SK-N-SH (cell line): ENCODE measurements at regions not wholly inside any gene's neighbourhood (a gene's known extent, or its start where the extent isn't known, plus 50 kb on each side); places are given as distances from the start of the nearest gene placed in this dataset.

Experiments
- CTCF ChIA-PET: fragments of 300-600, 350-600 bp; formaldehyde crosslinking; extraction: SDS; loops from one replicate; lab custom pipeline; 2021; lab: Yijun Ruan, JAX
- POLR2A ChIA-PET: fragments of 350-600 bp; sonication (Branson Sonifier 250); formaldehyde crosslinking; extraction: SDS; loops from one replicate; lab custom pipeline; 2020; ENCODE audit warnings: antibody characterized with exemption, inconsistent platforms; lab: Yijun Ruan, JAX
- DNase-seq: peaks from one replicate; pipeline ENCODE4 v3.0.0; 2012
- H2AFZ ChIP-seq: fragments of 200-600 bp; sonication (generic); 2 replicates; pipeline ENCODE4 v1.8.1; 2016; ENCODE audit warnings: antibody characterized with exemption, mild to moderate bottlenecking, low read depth
- H3F3A ChIP-seq: fragments of 200-600 bp; sonication (generic); replicated peaks from 2 replicates; pipeline ENCODE3; 2016; ENCODE audit warnings: antibody characterized with exemption, mild to moderate bottlenecking; ENCODE audit not compliant: insufficient read depth
- H3K27ac ChIP-seq, 2 experiments: fragments of 200-500 bp in 1 of 2; fragments of 200-600 bp in 1 of 2; sonication (Bioruptor generic) in 1 of 2; sonication (generic), shearing (Covaris generic) in 1 of 2; 2 replicates each; pipeline versions ENCODE4 v1.5.1 to v1.6.1; 2014 to 2016; ENCODE audit warnings: low read depth in 2 of 2, inconsistent platforms in 1 of 2, low read length in 1 of 2, mild to moderate bottlenecking in 1 of 2, mixed read lengths in 1 of 2
- H3K27me3 ChIP-seq: fragments of 200-600 bp; sonication (generic), shearing (Covaris generic); 2 replicates; pipeline ENCODE4 v1.6.1; 2016; ENCODE audit warnings: mixed run types; ENCODE audit not compliant: insufficient read depth
- H3K36me3 ChIP-seq, 2 experiments: fragments of 200-500 bp in 1 of 2; fragments of 200-600 bp in 1 of 2; sonication (Bioruptor generic) in 1 of 2; sonication (generic) in 1 of 2; replicated peaks in 1 of 2; 2 replicates each; pipeline versions ENCODE3 to v1.5.1; 2014 to 2016; ENCODE audit warnings: low read length in 1 of 2, mild to moderate bottlenecking in 1 of 2; ENCODE audit not compliant: insufficient read depth in 2 of 2, control insufficient read depth in 1 of 2
- H3K4me1 ChIP-seq, 2 experiments: fragments of 200-500 bp in 1 of 2; fragments of 200-600 bp in 1 of 2; sonication (Bioruptor generic) in 1 of 2; sonication (generic), shearing (Covaris generic) in 1 of 2; 2 replicates each; pipeline versions ENCODE4 v1.5.1 to v1.6.1; 2014 to 2016; ENCODE audit warnings: low read depth in 1 of 2, low read length in 1 of 2, mixed run types in 1 of 2; ENCODE audit not compliant: insufficient read depth in 2 of 2, control insufficient read depth in 1 of 2
- H3K4me2 ChIP-seq: fragments of 200-600 bp; sonication (generic), shearing (Covaris generic); 2 replicates; pipeline ENCODE4 v1.6.1; 2017; ENCODE audit warnings: mixed run types
- H3K4me3 ChIP-seq, 2 experiments: fragments of 200-500 bp in 1 of 2; fragments of 200-600 bp in 1 of 2; sonication (Bioruptor generic) in 1 of 2; sonication (generic), shearing (Covaris generic) in 1 of 2; 2 replicates each; pipeline versions ENCODE4 v1.5.1 to v1.8.1; 2014 to 2016; ENCODE audit warnings: low read depth in 2 of 2, inconsistent platforms in 1 of 2, low read length in 1 of 2, mild to moderate bottlenecking in 1 of 2, mixed read lengths in 1 of 2, moderate library complexity in 1 of 2
- H3K79me2 ChIP-seq: fragments of 200-600 bp; sonication (generic); 2 replicates; pipeline ENCODE4 v1.8.1; 2017; ENCODE audit warnings: mild to moderate bottlenecking; ENCODE audit not compliant: insufficient read depth
- H3K9ac ChIP-seq: fragments of 200-600 bp; sonication (generic); 2 replicates; pipeline ENCODE4 v1.6.1; 2017; ENCODE audit warnings: mixed run types
- H3K9me2 ChIP-seq: fragments of 200-600 bp; sonication (generic); 2 replicates; pipeline ENCODE4 v1.6.1; 2017; ENCODE audit warnings: mixed run types
- H3K9me3 ChIP-seq: fragments of 200-600 bp; sonication (generic); 2 replicates; pipeline ENCODE4 v1.6.1; 2017; ENCODE audit warnings: mixed run types, mild to moderate bottlenecking, moderate library complexity
- H4K20me1 ChIP-seq: fragments of 200-600 bp; sonication (generic); 2 replicates; pipeline ENCODE4 v1.6.1; 2017; ENCODE audit warnings: mild to moderate bottlenecking, mixed run types; ENCODE audit not compliant: insufficient read depth
- ELF1 ChIP-seq: IDR thresholded peaks from 2 replicates; pipeline ENCODE4 v1.4.0; 2012
- FOXJ3 ChIP-seq: sonication (generic); formaldehyde crosslinking; IDR thresholded peaks from 2 replicates; pipeline ENCODE4 v1.5.1; 2020; ENCODE audit warnings: mild to moderate bottlenecking, missing genetic modification reagents
- FOXM1 ChIP-seq: IDR thresholded peaks from 2 replicates; pipeline ENCODE4 v1.4.0; 2012; ENCODE audit warnings: low read depth, mild to moderate bottlenecking
- MAX ChIP-seq: IDR thresholded peaks from 2 replicates; pipeline ENCODE4 v1.4.0; 2012; ENCODE audit warnings: low read depth
- MEF2A ChIP-seq: IDR thresholded peaks from 2 replicates; pipeline ENCODE4 v1.4.0; 2012; ENCODE audit warnings: low read depth, borderline replicate concordance
- MXI1 ChIP-seq: IDR thresholded peaks from 2 replicates; pipeline ENCODE4 v1.6.1; 2012; ENCODE audit warnings: mild to moderate bottlenecking, low read depth, low read length, improper control_type of control experiment
- NFIC ChIP-seq: IDR thresholded peaks from 2 replicates; pipeline ENCODE4 v1.4.0; 2012; ENCODE audit warnings: borderline replicate concordance
- NRF1 ChIP-seq: IDR thresholded peaks from 2 replicates; pipeline ENCODE4 v1.6.1; 2012; ENCODE audit warnings: low read depth, mild to moderate bottlenecking, low read length
- RAD21 ChIP-seq: IDR thresholded peaks from 2 replicates; pipeline ENCODE4 v1.6.1; 2012; ENCODE audit warnings: mild to moderate bottlenecking, low read length
- RCOR1 ChIP-seq: fragments of 150-350 bp; IDR thresholded peaks from 2 replicates; pipeline ENCODE4 v1.6.1; 2017; ENCODE audit warnings: antibody characterized with exemption, low read length
- REST ChIP-seq: IDR thresholded peaks from 2 replicates; pipeline ENCODE4 v1.6.1; 2012; ENCODE audit warnings: mild to moderate bottlenecking, low read depth, low read length, moderate library complexity
- RFX5 ChIP-seq: IDR thresholded peaks from 2 replicates; pipeline ENCODE4 v1.6.1; 2012; ENCODE audit warnings: mild to moderate bottlenecking, improper control_type of control experiment, low read length
- TEAD4 ChIP-seq: IDR thresholded peaks from 2 replicates; pipeline ENCODE4 v1.4.0; 2012; ENCODE audit warnings: mild to moderate bottlenecking, borderline replicate concordance; ENCODE audit not compliant: insufficient read depth
- USF1 ChIP-seq: IDR thresholded peaks from 2 replicates; pipeline ENCODE4 v1.4.0; 2012; ENCODE audit warnings: low read depth, borderline replicate concordance
- USF2 ChIP-seq: fragments of 150-350 bp; IDR thresholded peaks from 2 replicates; pipeline ENCODE4 v1.6.1; 2017; ENCODE audit warnings: antibody characterized with exemption, low read length, low read depth, borderline replicate concordance
- ZBTB33 ChIP-seq: IDR thresholded peaks from 2 replicates; pipeline ENCODE4 v1.4.0; 2012; ENCODE audit warnings: low read depth, borderline replicate concordance
- WGBS: methylation state at CpG from one replicate; pipeline ENCODE4 v1.1.6; 2017; ENCODE audit warnings: low lambda C conversion rate; 5-methylcytosine and 5-hydroxymethylcytosine counted together

GRCh38 chr7:49333180-49333881 is 409.0 kb downstream of the CDC14C start:
- Histone ChIP-seq H3K4me1 (no peaks in the 10 kb centered on the region), H3K27me3 (no peaks in the 10 kb centered on the region), H3K9ac (no peak overlapping the region), H3K36me3 (no peaks in the 10 kb centered on the region), H4K20me1 (no peaks in the 10 kb centered on the region), H2AFZ (no peak overlapping the region), H3K4me2 (no peak overlapping the region), H3F3A (no peaks in the 10 kb centered on the region), H3K9me3 (no peaks in the 10 kb centered on the region), H3K79me2 (no peaks in the 10 kb centered on the region), H3K9me2 (no peaks in the 10 kb centered on the region), H3K27ac (no peak overlapping the region), H3K4me3 (no peak overlapping the region)
- ChIA-PET CTCF (no interaction called here), POLR2A (no interaction called here)
- TF ChIP-seq FOXM1 (no peak), NRF1 (no peak), ELF1 (no peak), MXI1 (no peak), RAD21 (no peak), RCOR1 (no peak), FOXJ3 (no peak), RFX5 (no peak), MEF2A (no peak), TEAD4 (no peak), REST (no peak), MAX (no peak), ZBTB33 (no peak), USF1 (no peak), USF2 (no peak), NFIC (no peak)
- 3% methylated on average over 4 of the region's 4 CpGs for WGBS
- no peak for DNase-seq
